ENCODE measurements at regions not wholly inside any gene's neighbourhood (a gene's known extent, or its start where the extent isn't known, plus 50 kb on each side); places are given as distances from the start of the nearest gene placed in this dataset.

DNA sequence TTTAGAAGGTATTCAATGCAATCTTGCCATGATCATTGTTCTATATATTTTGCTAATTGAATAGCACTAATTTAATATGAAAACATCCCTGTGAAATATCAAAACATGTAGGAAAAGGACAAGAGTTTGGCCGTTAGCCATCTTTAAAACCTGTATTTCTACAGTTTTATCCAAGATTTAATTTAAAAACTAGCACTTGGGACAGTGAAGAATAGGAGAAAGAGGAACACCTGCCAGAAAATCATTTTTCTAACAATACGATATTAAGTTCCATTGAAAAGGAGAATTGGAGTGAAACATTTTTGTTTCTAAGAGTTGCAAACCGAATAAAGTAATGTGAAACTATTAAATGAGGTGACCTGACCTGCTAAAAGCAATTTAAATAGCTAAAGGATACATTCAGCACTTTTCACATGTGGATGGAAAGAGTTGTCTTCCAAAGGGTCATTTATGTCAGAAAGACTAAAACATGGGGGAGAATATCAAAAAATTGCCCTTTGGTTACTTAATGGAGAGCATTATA is 1673.6 kb upstream of the MIR17HG start:
- Histone ChIP-seq H3K27me3 (ENCODE audit: insufficient read depth, low read length) (no peaks in the 10 kb centered on the region), H3K27ac (ENCODE audit: low read depth, low read length) (no peak overlapping the region), H3K9me3 (ENCODE audit: low read depth, low read length) (peaks cover 7% of the 10 kb centered on the region), H4K20me1 (ENCODE audit: insufficient read depth, low read length) (no peaks in the 10 kb centered on the region), H3K4me1 (ENCODE audit: insufficient read depth, low read length) (no peaks in the 10 kb centered on the region), H3K4me3 (ENCODE audit: insufficient read depth, low read length) (no peak overlapping the region), H3K79me2 (ENCODE audit: insufficient read depth, low read length) (no peaks in the 10 kb centered on the region), H3K4me2 (ENCODE audit: insufficient read depth, low read length) (no peak overlapping the region), H2AFZ (ENCODE audit: low read length) (no peak overlapping the region), H3K36me3 (ENCODE audit: insufficient read depth, low read length) (no peaks in the 10 kb centered on the region)
- TF ChIP-seq, protein P1, sequence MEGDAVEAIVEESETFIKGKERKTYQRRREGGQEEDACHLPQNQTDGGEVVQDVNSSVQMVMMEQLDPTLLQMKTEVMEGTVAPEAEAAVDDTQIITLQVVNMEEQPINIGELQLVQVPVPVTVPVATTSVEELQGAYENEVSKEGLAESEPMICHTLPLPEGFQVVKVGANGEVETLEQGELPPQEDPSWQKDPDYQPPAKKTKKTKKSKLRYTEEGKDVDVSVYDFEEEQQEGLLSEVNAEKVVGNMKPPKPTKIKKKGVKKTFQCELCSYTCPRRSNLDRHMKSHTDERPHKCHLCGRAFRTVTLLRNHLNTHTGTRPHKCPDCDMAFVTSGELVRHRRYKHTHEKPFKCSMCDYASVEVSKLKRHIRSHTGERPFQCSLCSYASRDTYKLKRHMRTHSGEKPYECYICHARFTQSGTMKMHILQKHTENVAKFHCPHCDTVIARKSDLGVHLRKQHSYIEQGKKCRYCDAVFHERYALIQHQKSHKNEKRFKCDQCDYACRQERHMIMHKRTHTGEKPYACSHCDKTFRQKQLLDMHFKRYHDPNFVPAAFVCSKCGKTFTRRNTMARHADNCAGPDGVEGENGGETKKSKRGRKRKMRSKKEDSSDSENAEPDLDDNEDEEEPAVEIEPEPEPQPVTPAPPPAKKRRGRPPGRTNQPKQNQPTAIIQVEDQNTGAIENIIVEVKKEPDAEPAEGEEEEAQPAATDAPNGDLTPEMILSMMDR (IDR thresholded peaks at IDR 0.05; ENCODE audit: extremely low read depth, low read depth, low read length), result no peak
- DNase-seq (ENCODE audit: insufficient read length, low spot score, missing footprints), result no peak

- TF ChIP-seq, protein P1 (IDR thresholded peaks at IDR 0.05; ENCODE audit: extremely low read depth, low read depth, low read length), result no peak
- Histone ChIP-seq H3K4me3 (ENCODE audit: insufficient read depth, low read length) (no peak overlapping the region), H3K36me3 (ENCODE audit: insufficient read depth, low read length) (no peaks in the 10 kb centered on the region), H4K20me1 (ENCODE audit: insufficient read depth, low read length) (no peaks in the 10 kb centered on the region), H2AFZ (ENCODE audit: low read length) (no peak overlapping the region), H3K79me2 (ENCODE audit: insufficient read depth, low read length) (no peaks in the 10 kb centered on the region), H3K27ac (ENCODE audit: low read depth, low read length) (no peak overlapping the region), H3K9me3 (ENCODE audit: low read depth, low read length) (peaks cover 3% of the 10 kb centered on the region), H3K27me3 (ENCODE audit: insufficient read depth, low read length) (no peaks in the 10 kb centered on the region), H3K4me2 (ENCODE audit: insufficient read depth, low read length) (no peak overlapping the region), H3K4me1 (ENCODE audit: insufficient read depth, low read length) (no peaks in the 10 kb centered on the region)
- DNase-seq (ENCODE audit: insufficient read length, low spot score, missing footprints), result no peak
These were observed 1668.9 kb upstream of the MIR17HG start for GRCh38 chr13:89678466-89679121.

- TF ChIP-seq, protein P1 (IDR thresholded peaks at IDR 0.05; ENCODE audit: extremely low read depth, low read depth, low read length), result no peak
- H3K27me3 ChIP-seq (ENCODE audit: insufficient read depth, low read length), result no peaks in the 10 kb centered on the region
- H3K9me3 ChIP-seq (ENCODE audit: low read depth, low read length), result peaks cover 4% of the 10 kb centered on the region
- DNase-seq (ENCODE audit: insufficient read length, low spot score, missing footprints), result no peak
- no peak overlapping the region for H2AFZ ChIP-seq (ENCODE audit: low read length)
- H3K4me3 ChIP-seq (ENCODE audit: insufficient read depth, low read length), result no peak overlapping the region
- no peaks in the 10 kb centered on the region for H3K36me3 ChIP-seq (ENCODE audit: insufficient read depth, low read length)
- no peaks in the 10 kb centered on the region for H3K4me1 ChIP-seq (ENCODE audit: insufficient read depth, low read length)
- no peak overlapping the region for H3K27ac ChIP-seq (ENCODE audit: low read depth, low read length)
- no peaks in the 10 kb centered on the region for H3K79me2 ChIP-seq (ENCODE audit: insufficient read depth, low read length)
- no peak overlapping the region for H3K4me2 ChIP-seq (ENCODE audit: insufficient read depth, low read length)
- no peaks in the 10 kb centered on the region for H4K20me1 ChIP-seq (ENCODE audit: insufficient read depth, low read length)
These were observed 1662.6 kb upstream of the MIR17HG start for GRCh38 chr13:89684896-89685295.

- no peaks in the 10 kb centered on the region for H3K79me2 ChIP-seq (ENCODE audit: insufficient read depth, low read length)
- no peaks in the 10 kb centered on the region for H3K4me1 ChIP-seq (ENCODE audit: insufficient read depth, low read length)
- no peak overlapping the region for H3K4me3 ChIP-seq (ENCODE audit: insufficient read depth, low read length)
- no peaks in the 10 kb centered on the region for H3K27me3 ChIP-seq (ENCODE audit: insufficient read depth, low read length)
- TF ChIP-seq, protein P1 (IDR thresholded peaks at IDR 0.05; ENCODE audit: extremely low read depth, low read depth, low read length), result no peak
- H3K27ac ChIP-seq (ENCODE audit: low read depth, low read length), result no peak overlapping the region
- H2AFZ ChIP-seq (ENCODE audit: low read length), result no peak overlapping the region
- H3K4me2 ChIP-seq (ENCODE audit: insufficient read depth, low read length), result no peak overlapping the region
- DNase-seq (ENCODE audit: insufficient read length, low spot score, missing footprints), result no peak
- no peaks in the 10 kb centered on the region for H3K36me3 ChIP-seq (ENCODE audit: insufficient read depth, low read length)
- peaks cover 4% of the 10 kb centered on the region for H3K9me3 ChIP-seq (ENCODE audit: low read depth, low read length)
- no peaks in the 10 kb centered on the region for H4K20me1 ChIP-seq (ENCODE audit: insufficient read depth, low read length)
These were observed 1661.3 kb upstream of the MIR17HG start for GRCh38 chr13:89686171-89686570.

Measured in osteoblast (primary cell).